ENCODE measurements at regions not wholly inside any gene's neighbourhood (a gene's known extent, or its start where the extent isn't known, plus 50 kb on each side); places are given as distances from the start of the nearest gene placed in this dataset.

- H2BK15ac ChIP-seq (ENCODE audit: low read depth, low read length): no peak overlapping the region
- H3K79me1 ChIP-seq (ENCODE audit: low read depth in 1 of 2, low read length in 2 of 2): peaks cover 37 to 39% of the 10 kb centered on the region in 2 experiments
- dilution Hi-C loops (cut with HindIII; ENCODE audit: low sequenced_read_pairs, unreplicated experiment) (no loop called here), in situ Hi-C loops (cut with MboI; ENCODE audit: low sequenced_read_pairs) (no loop called here), intact Hi-C loops (cut with micrococcal nuclease) (no loop called here)
- H3K23ac ChIP-seq (ENCODE audit: low read depth, low read length): no peak overlapping the region
- no peak overlapping the region for H2AK9ac ChIP-seq (replicated peaks; ENCODE audit: low read depth, low read length, poor library complexity)
- H4K8ac ChIP-seq (ENCODE audit: low read depth in 2 of 2, low read length in 2 of 2): no peak overlapping the region
- no peaks in the 10 kb centered on the region for H3K9me3 ChIP-seq (ENCODE audit: control insufficient read depth, insufficient read depth, low read length)
- ChIA-PET POLR2A (ENCODE audit: unreplicated experiment) (interaction anchor here (0.5 kb wide), 1 partner anchor 105 kb away, joined by 4 read pairs; no protein-coding TSS in a partner anchor), CTCF (no interaction called here)
- no peak for TF ChIP-seq RAD21 (IDR thresholded peaks at IDR 0.05; ENCODE audit: low read length)
- no peak for TF ChIP-seq SMC3 (IDR thresholded peaks at IDR 0.05; ENCODE audit: low read depth, low read length)
- TF ChIP-seq NFE2L2 (IDR thresholded peaks at IDR 0.05; ENCODE audit: low read depth, low read length): no peak
- TF ChIP-seq CHD1 (IDR thresholded peaks at IDR 0.05; ENCODE audit: low read depth, low read length): no peak
- DNase-seq (no peak), ATAC-seq (ENCODE audit: low read depth) (no peak)
- no peaks in the 10 kb centered on the region for H3K27me3 ChIP-seq (ENCODE audit: control insufficient read depth, insufficient read depth, low read length)
- H4K20me1 ChIP-seq (ENCODE audit: insufficient read depth, low read length): no peaks in the 10 kb centered on the region; the same call in 1 of the 2 replicates
- H3K18ac ChIP-seq (ENCODE audit: low read depth, low read length): no peak overlapping the region
- H3K56ac ChIP-seq (ENCODE audit: extremely low read depth, insufficient read depth, low read length): no peak overlapping the region
- no peak overlapping the region for H2AK5ac ChIP-seq (ENCODE audit: low read depth, low read length)
- no TSS peak for BruUV-seq (replicated peaks)
- no peak overlapping the region for H4K91ac ChIP-seq (ENCODE audit: insufficient read depth, low read depth, low read length)
- peaks cover 3% of the 10 kb centered on the region; the same call in 1 of the 2 replicates for H3K9me1 ChIP-seq (ENCODE audit: insufficient read depth, low read length)
- no peak overlapping the region for H3K9ac ChIP-seq (ENCODE audit: low read depth, low read length)
- H3K4me2 ChIP-seq (ENCODE audit: low read depth, low read length): no peak overlapping the region
- no peak overlapping the region for H2BK120ac ChIP-seq (ENCODE audit: low read depth, low read length)
- H3K36me3 ChIP-seq (ENCODE audit: control insufficient read depth, insufficient read depth, low read length): no peaks in the 10 kb centered on the region
- H3K4ac ChIP-seq (ENCODE audit: low read depth, low read length): no peak overlapping the region
- H3K27ac ChIP-seq (ENCODE audit: insufficient read depth, low read length): no peak overlapping the region
- WGBS, 2 experiments (ENCODE audit: extremely low coverage in 2 of 2, insufficient read length in 1 of 2): no CpG with 5 or more reads among the region's 2 CpGs
- no peak overlapping the region for H3K4me3 ChIP-seq (ENCODE audit: insufficient read depth, low read depth, low read length)
- H2AFZ ChIP-seq (replicated peaks; ENCODE audit: low read length, poor library complexity): no peak overlapping the region
- no peak overlapping the region for H4K5ac ChIP-seq (ENCODE audit: low read depth, low read length)
- no peak overlapping the region for H2BK20ac ChIP-seq (ENCODE audit: low read depth, low read length)
- H3K4me1 ChIP-seq (ENCODE audit: control insufficient read depth, insufficient read depth, low read length): no peaks in the 10 kb centered on the region
- H2BK5ac ChIP-seq (ENCODE audit: low read depth, low read length, poor library complexity, severe bottlenecking): no peak overlapping the region
- no peak overlapping the region for H3K14ac ChIP-seq (replicated peaks; ENCODE audit: low read depth, low read length)
Measured at GRCh38 chr13:74004109-74004508, 130.1 kb downstream of the KLF12 start.
